ENCODE measurements at regions not wholly inside any gene's neighbourhood (a gene's known extent, or its start where the extent isn't known, plus 50 kb on each side); places are given as distances from the start of the nearest gene placed in this dataset.

- H3K4me2 ChIP-seq (replicated peaks; ENCODE audit: extremely low read depth, low read length, poor library complexity, severe bottlenecking) = no peak overlapping the region
- no peaks in the 10 kb centered on the region for H3K36me3 Mint-ChIP-seq
- no peak overlapping the region for H3K27ac ChIP-seq (ENCODE audit: low read depth in 1 of 2, low read length in 2 of 2)
- no peaks in the 10 kb centered on the region for H3K27me3 Mint-ChIP-seq (ENCODE audit: low read depth in 3 of 3)
- no peaks in the 10 kb centered on the region for H3K36me3 ChIP-seq (replicated peaks in 1 of 2; ENCODE audit: control insufficient read depth in 1 of 2, insufficient read depth in 2 of 2, low read length in 2 of 2)
- intact Hi-C loops (cut with micrococcal nuclease) = no loop called here
- TF ChIP-seq CTCF (IDR thresholded peaks at IDR 0.05) = no peak
- H3K9ac ChIP-seq (ENCODE audit: insufficient read depth, low read length, poor library complexity, severe bottlenecking) = no peak overlapping the region
- no peak overlapping the region for H3K27ac Mint-ChIP-seq
- peaks cover 0 to 6% of the 10 kb centered on the region in 2 donors for H3K4me1 ChIP-seq (ENCODE audit: control insufficient read depth in 1 of 2, insufficient read depth in 2 of 2, low read length in 2 of 2)
- H3K27me3 ChIP-seq (ENCODE audit: control insufficient read depth in 2 of 2, insufficient read depth in 2 of 2, low read length in 2 of 2) = no peaks in the 10 kb centered on the region
- H3K9me3 ChIP-seq (replicated peaks in 1 of 2; ENCODE audit: control insufficient read depth in 1 of 2, insufficient read depth in 1 of 2, low read length in 2 of 2) = no peaks in the 10 kb centered on the region
- no peak overlapping the region for H3K4me3 Mint-ChIP-seq
- H3K4me1 Mint-ChIP-seq = peaks cover 10% of the 10 kb centered on the region
- H3K9me3 Mint-ChIP-seq = no peaks in the 10 kb centered on the region
- no peaks in the 10 kb centered on the region for H4K20me1 ChIP-seq (ENCODE audit: insufficient read depth, low read length)
- no peak overlapping the region for H3K4me3 ChIP-seq (replicated peaks in 1 of 3; ENCODE audit: low read depth in 2 of 3, low read length in 3 of 3)
- no peaks in the 10 kb centered on the region for H3K79me2 ChIP-seq (ENCODE audit: insufficient read depth, low read length)
- no peak for DNase-seq
- no peak overlapping the region for H2AFZ ChIP-seq (ENCODE audit: insufficient read depth, low read depth, low read length, poor library complexity, severe bottlenecking)
Measured at GRCh38 chr3:188067932-188068331, 86.0 kb upstream of the LPP start.

GRCh38 chr3:188068342-188068741 lies 85.6 kb upstream of the LPP start:
- H3K27me3 ChIP-seq (ENCODE audit: control insufficient read depth in 2 of 2, insufficient read depth in 2 of 2, low read length in 2 of 2) = no peaks in the 10 kb centered on the region
- H3K4me2 ChIP-seq (replicated peaks; ENCODE audit: extremely low read depth, low read length, poor library complexity, severe bottlenecking) = no peak overlapping the region
- TF ChIP-seq CTCF (IDR thresholded peaks at IDR 0.05) = no peak
- H3K4me1 Mint-ChIP-seq = peaks cover 11% of the 10 kb centered on the region
- peaks cover 0 to 6% of the 10 kb centered on the region in 2 donors for H3K4me1 ChIP-seq (ENCODE audit: control insufficient read depth in 1 of 2, insufficient read depth in 2 of 2, low read length in 2 of 2)
- no peak overlapping the region for H2AFZ ChIP-seq (ENCODE audit: insufficient read depth, low read depth, low read length, poor library complexity, severe bottlenecking)
- H3K9ac ChIP-seq (ENCODE audit: insufficient read depth, low read length, poor library complexity, severe bottlenecking) = no peak overlapping the region
- H3K4me3 ChIP-seq (replicated peaks in 1 of 3; ENCODE audit: low read depth in 2 of 3, low read length in 3 of 3) = no peak overlapping the region
- no peak overlapping the region for H3K27ac ChIP-seq (ENCODE audit: low read depth in 1 of 2, low read length in 2 of 2)
- H3K27me3 Mint-ChIP-seq (ENCODE audit: low read depth in 3 of 3) = no peaks in the 10 kb centered on the region
- no peaks in the 10 kb centered on the region for H4K20me1 ChIP-seq (ENCODE audit: insufficient read depth, low read length)
- H3K36me3 Mint-ChIP-seq = no peaks in the 10 kb centered on the region
- no peak overlapping the region for H3K27ac Mint-ChIP-seq
- WGBS (ENCODE audit: insufficient coverage) = no CpG with 5 or more reads among the region's 3 CpGs
- H3K9me3 ChIP-seq (replicated peaks in 1 of 2; ENCODE audit: control insufficient read depth in 1 of 2, insufficient read depth in 1 of 2, low read length in 2 of 2) = no peaks in the 10 kb centered on the region
- no peak for DNase-seq
- intact Hi-C loops (cut with micrococcal nuclease) = no loop called here
- no peaks in the 10 kb centered on the region for H3K79me2 ChIP-seq (ENCODE audit: insufficient read depth, low read length)
- no peaks in the 10 kb centered on the region for H3K36me3 ChIP-seq (replicated peaks in 1 of 2; ENCODE audit: control insufficient read depth in 1 of 2, insufficient read depth in 2 of 2, low read length in 2 of 2)
- H3K9me3 Mint-ChIP-seq = no peaks in the 10 kb centered on the region
- no peak overlapping the region for H3K4me3 Mint-ChIP-seq

Measured in CD14-positive monocyte (primary cell).